HG02623 (cell line): ENCODE measurements at regions not wholly inside any gene's neighbourhood (a gene's known extent, or its start where the extent isn't known, plus 50 kb on each side); places are given as distances from the start of the nearest gene placed in this dataset.

Source experiments
- ATAC-seq: cut with Tn5 transposase; IDR thresholded peaks from one replicate; pipeline ENCODE4 v1.9.1; 2021; ENCODE audit warnings: moderate library complexity; ENCODE audit not compliant: unreplicated experiment

- no peak for ATAC-seq
Measured at GRCh38 chr18:27838225-27838624, 338.7 kb downstream of the CDH2 start.

GRCh38 chr18:27826101-27826500, 350.8 kb downstream of the CDH2 start:
- ATAC-seq = no peak

GRCh38 chr18:27825689-27826088, 351.2 kb downstream of the CDH2 start:
- ATAC-seq = no peak

- no peak for ATAC-seq
Measured at GRCh38 chr18:27824841-27825681, 351.9 kb downstream of the CDH2 start.

- ATAC-seq = no peak
Measured at GRCh38 chr18:27824275-27824674, 352.7 kb downstream of the CDH2 start.

- ATAC-seq = no peak
Measured at GRCh38 chr18:27823053-27823452, 353.9 kb downstream of the CDH2 start.

GRCh38 chr18:27808683-27809082, 368.2 kb downstream of the CDH2 start:
- ATAC-seq = no peak

GRCh38 chr18:27803957-27804356, 373.0 kb downstream of the CDH2 start:
- ATAC-seq = no peak

- peak; percentile 66 for ATAC-seq
Measured at GRCh38 chr18:27797484-27797883, 379.4 kb downstream of the CDH2 start.

- no peak for ATAC-seq
Measured at GRCh38 chr18:27794181-27794926, 382.6 kb downstream of the CDH2 start.

GRCh38 chr18:27793013-27793785, 383.7 kb downstream of the CDH2 start:
- ATAC-seq = no peak

GRCh38 chr18:27789406-27789805, 387.5 kb downstream of the CDH2 start:
- ATAC-seq = no peak

- ATAC-seq = no peak
Measured at GRCh38 chr18:27787547-27787946, 389.4 kb downstream of the CDH2 start.

GRCh38 chr18:27785815-27786471, 391.0 kb downstream of the CDH2 start:
- ATAC-seq = no peak

GRCh38 chr18:27780061-27780745, 396.7 kb downstream of the CDH2 start:
- no peak for ATAC-seq

- ATAC-seq = no peak
Measured at GRCh38 chr18:27778925-27779324, 398.0 kb downstream of the CDH2 start.

GRCh38 chr18:27778441-27778840, 398.5 kb downstream of the CDH2 start:
- no peak for ATAC-seq

GRCh38 chr18:27772081-27772480, 404.8 kb downstream of the CDH2 start:
- ATAC-seq = no peak

GRCh38 chr18:27771571-27771970, 405.4 kb downstream of the CDH2 start:
- ATAC-seq = no peak

- ATAC-seq = no peak
Measured at GRCh38 chr18:27769152-27769551, 407.8 kb downstream of the CDH2 start.
